GM21528 (cell line): ENCODE measurements at regions not wholly inside any gene's neighbourhood (a gene's known extent, or its start where the extent isn't known, plus 50 kb on each side); places are given as distances from the start of the nearest gene placed in this dataset.
A peak's percentile ranks its signal among the peaks of the same experiment; 100 is the strongest.

Experiments used
- ATAC-seq: cut with Tn5 transposase; IDR thresholded peaks from one replicate; pipeline ENCODE4 v1.9.1; 2021; ENCODE audit warnings: mild to moderate bottlenecking, moderate library complexity; ENCODE audit not compliant: unreplicated experiment, low FRiP score

DNA sequence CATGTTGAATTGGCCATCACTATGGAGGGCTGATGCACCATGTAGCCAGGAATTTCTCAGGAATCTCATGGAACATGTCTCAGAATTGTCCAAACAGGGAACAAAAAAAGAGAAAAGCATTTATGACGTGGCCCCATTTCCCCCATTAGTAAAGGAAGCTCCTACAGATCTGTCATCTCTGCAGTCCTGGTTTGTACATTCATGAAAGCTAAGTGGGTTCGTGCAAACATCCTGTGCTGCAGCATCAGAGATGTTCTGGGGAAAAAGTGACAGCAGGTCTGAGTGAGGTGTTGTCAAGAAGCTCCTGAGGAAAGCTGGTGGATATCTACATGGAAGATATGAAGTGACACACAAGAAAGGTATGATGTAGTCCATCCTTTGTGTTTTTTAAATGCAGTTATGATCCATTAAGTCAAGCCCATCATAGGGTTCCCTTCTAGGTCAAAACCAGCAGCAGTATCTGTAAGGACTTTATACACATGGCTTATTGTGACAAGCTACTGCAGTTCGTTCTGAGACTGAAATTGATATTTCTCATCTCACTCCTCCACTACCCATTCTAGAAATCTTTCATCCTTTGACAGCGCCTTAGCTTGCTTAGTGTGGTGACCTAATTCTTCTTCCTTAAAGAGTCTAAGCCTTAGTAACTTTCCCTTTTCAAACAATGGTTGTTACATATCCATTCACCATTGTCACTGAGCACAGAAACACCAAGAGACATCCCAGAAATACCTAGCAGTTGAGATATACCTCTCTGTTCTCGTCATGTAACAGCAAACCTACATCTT is 200.0 kb upstream of the TCF21 start:
- ATAC-seq, result no peak

- no peak for ATAC-seq
These were observed 199.1 kb upstream of the TCF21 start for GRCh38 chr6:133689863-133690262.

GRCh38 chr6:133693565-133693964 is 195.3 kb upstream of the TCF21 start:
- no peak for ATAC-seq

GRCh38 chr6:133697185-133697584 is 191.7 kb upstream of the TCF21 start:
- ATAC-seq, result no peak

GRCh38 chr6:133697666-133698065 is 191.2 kb upstream of the TCF21 start:
- ATAC-seq, result no peak

DNA sequence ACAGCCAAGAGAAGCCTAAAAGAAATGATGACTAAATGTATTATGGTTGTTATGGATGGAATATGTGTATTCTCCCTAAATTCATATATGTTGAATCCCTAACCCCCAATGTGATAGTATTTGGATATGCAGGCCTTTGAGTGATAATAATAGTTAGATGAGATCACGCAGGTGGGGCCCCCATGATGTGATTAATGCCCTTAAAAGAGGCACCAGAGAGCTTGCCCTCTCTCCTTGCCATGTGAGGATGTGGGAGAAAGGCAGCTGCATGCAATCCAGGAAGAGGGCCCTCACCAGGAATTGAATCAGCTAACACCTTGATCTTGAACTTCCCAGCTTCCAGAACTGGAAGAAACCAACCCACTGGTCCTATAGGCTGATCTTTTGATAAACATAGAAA is 190.6 kb upstream of the TCF21 start:
- ATAC-seq, result no peak

- no peak for ATAC-seq
These were observed 189.1 kb upstream of the TCF21 start for GRCh38 chr6:133699741-133700385.

- no peak for ATAC-seq
These were observed 187.1 kb upstream of the TCF21 start for GRCh38 chr6:133701633-133702331.

- no peak for ATAC-seq
These were observed 184.5 kb upstream of the TCF21 start for GRCh38 chr6:133704371-133704770.

DNA sequence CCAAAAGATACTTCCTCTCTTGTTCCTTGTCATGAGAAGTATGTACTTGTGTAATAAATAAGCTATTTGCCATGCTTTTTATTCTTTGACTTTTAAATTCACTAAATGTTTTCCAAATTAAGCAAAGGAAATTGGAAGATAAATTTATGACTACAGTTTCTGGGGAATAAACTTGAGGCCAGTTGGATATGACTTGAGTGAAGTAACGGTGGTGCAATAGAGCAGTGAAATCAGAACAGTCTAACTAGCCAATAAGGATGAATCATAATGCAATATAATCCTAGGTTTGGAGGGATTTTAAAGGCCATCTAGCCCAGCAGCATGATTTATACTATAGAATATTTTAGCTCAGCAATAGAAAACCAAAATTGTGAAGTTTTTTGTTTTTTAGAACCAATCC is 183.8 kb upstream of the TCF21 start:
- ATAC-seq, result no peak

- no peak for ATAC-seq
These were observed 183.2 kb upstream of the TCF21 start for GRCh38 chr6:133705731-133706130.

- ATAC-seq, result peak; percentile 50
These were observed 181.5 kb upstream of the TCF21 start for GRCh38 chr6:133707456-133707855.

GRCh38 chr6:133710826-133711225 is 178.1 kb upstream of the TCF21 start:
- no peak for ATAC-seq

GRCh38 chr6:133715270-133715669 is 173.6 kb upstream of the TCF21 start:
- ATAC-seq, result no peak

DNA sequence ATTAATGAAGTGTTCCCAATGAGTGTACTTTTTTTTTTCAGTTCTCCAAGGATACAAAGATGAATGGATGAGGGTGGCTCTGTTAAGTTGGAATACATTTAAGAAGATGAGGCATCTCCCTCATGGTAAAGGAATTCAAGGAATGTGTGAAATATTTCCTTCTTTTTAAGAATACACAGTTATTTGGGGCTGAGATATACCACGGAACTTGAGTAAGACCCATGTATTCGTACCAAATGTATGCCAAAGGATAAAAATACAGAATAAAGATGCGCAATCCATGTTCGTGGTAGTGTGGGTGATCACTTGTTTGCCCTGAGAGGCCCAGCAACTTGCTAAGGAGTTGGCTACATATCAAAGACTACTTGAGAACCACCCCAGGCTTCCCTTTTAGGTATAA is 164.2 kb upstream of the TCF21 start:
- no peak for ATAC-seq

GRCh38 chr6:133726188-133726587 is 162.7 kb upstream of the TCF21 start:
- no peak for ATAC-seq

GRCh38 chr6:133730881-133731280 is 158.0 kb upstream of the TCF21 start:
- ATAC-seq, result no peak

- no peak for ATAC-seq
These were observed 148.7 kb upstream of the TCF21 start for GRCh38 chr6:133740218-133740617.

DNA sequence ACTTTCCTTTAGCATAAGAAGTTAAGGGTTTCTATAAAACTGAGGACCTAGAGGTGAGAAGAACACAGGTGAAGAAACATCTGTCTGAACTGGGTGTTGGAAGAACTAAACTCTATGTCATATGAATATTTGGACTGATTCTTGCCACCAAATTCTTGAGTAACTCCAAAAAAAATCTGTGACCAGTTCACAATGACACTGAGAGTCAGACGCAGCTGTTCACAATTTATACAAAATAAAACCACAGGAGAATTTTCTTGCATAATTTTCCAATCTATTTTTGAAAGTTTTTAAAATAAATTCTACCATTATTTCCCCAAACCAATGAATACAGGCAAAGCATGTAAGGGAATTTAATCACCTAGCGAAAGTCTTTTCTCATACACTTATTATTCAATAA is 148.1 kb upstream of the TCF21 start:
- no peak for ATAC-seq

- no peak for ATAC-seq
These were observed 147.5 kb upstream of the TCF21 start for GRCh38 chr6:133741375-133741861.

- no peak for ATAC-seq
These were observed 145.3 kb upstream of the TCF21 start for GRCh38 chr6:133743621-133744020.

DNA sequence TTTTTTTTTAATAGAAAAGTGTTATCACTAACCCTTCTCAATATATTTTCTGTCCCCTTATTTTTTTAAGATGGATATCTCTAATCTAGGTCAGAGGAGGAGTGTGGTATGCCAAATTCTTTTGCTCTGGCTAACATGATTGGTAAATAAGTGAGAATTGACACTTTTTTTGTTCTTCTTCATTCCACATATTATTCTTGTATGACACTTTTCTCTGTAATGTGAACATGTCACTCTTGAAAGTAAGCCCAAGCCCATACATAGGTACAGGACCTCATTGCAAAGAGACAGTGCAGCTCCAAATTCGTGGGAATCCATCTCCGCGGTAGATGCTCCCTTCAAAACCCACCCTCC is 142.5 kb upstream of the TCF21 start:
- no peak for ATAC-seq
